GM12865 (cell line): ENCODE measurements at regions not wholly inside any gene's neighbourhood (a gene's known extent, or its start where the extent isn't known, plus 50 kb on each side); places are given as distances from the start of the nearest gene placed in this dataset.

Source experiments
- DNase-seq: peaks from one replicate; pipeline ENCODE4 v3.0.0; 2010; ENCODE audit warnings: low read depth
- H3K4me3 ChIP-seq: 2 replicates; pipeline ENCODE4 v1.5.1; 2011; ENCODE audit warnings: mild to moderate bottlenecking, low read depth, low read length, control low read depth
- CTCF ChIP-seq: IDR thresholded peaks from 2 replicates; pipeline ENCODE4 v1.5.1; 2011; ENCODE audit warnings: low read length, control low read depth, low read depth, inconsistent platforms; ENCODE audit not compliant: insufficient read depth; ENCODE audit errors: missing control alignments

GRCh38 chr5:29015523-29015922, 1977.1 kb upstream of the CDH9 start:
- H3K4me3 ChIP-seq = no peak overlapping the region
- TF ChIP-seq CTCF = no peak

GRCh38 chr5:29005386-29005785, 1967.0 kb upstream of the CDH9 start:
- no peak overlapping the region for H3K4me3 ChIP-seq
- no peak for TF ChIP-seq CTCF
- DNase-seq = no peak

More at GRCh38 chr5:29015523-29015922, 1977.1 kb upstream of the CDH9 start:
- DNase-seq = no peak

GRCh38 chr5:29002481-29002880, 1964.1 kb upstream of the CDH9 start:
- no peak overlapping the region for H3K4me3 ChIP-seq
- no peak for DNase-seq

GRCh38 chr5:29001666-29002065, 1963.3 kb upstream of the CDH9 start:
- no peak for DNase-seq
- TF ChIP-seq CTCF = no peak
- no peak overlapping the region for H3K4me3 ChIP-seq

More at GRCh38 chr5:29002481-29002880, 1964.1 kb upstream of the CDH9 start:
- no peak for TF ChIP-seq CTCF

GRCh38 chr5:28984639-28985038, 1946.3 kb upstream of the CDH9 start:
- no peak for DNase-seq
- no peak for TF ChIP-seq CTCF
- H3K4me3 ChIP-seq = no peak overlapping the region

GRCh38 chr5:28975508-28975907, 1937.1 kb upstream of the CDH9 start:
- TF ChIP-seq CTCF = no peak
- no peak overlapping the region for H3K4me3 ChIP-seq
- DNase-seq = no peak

GRCh38 chr5:28967848-28968247, 1929.5 kb upstream of the CDH9 start:
- TF ChIP-seq CTCF = no peak
- DNase-seq = no peak
- H3K4me3 ChIP-seq = no peak overlapping the region
